GM12892 (cell line): ENCODE measurements at regions not wholly inside any gene's neighbourhood (a gene's known extent, or its start where the extent isn't known, plus 50 kb on each side); places are given as distances from the start of the nearest gene placed in this dataset.

Experiments
- POLR2A ChIP-seq: IDR thresholded peaks from 2 replicates; pipeline ENCODE4 v1.6.1; 2011; ENCODE audit warnings: low read depth, low read length, control low read depth
- POLR2AphosphoS5 ChIP-seq: IDR thresholded peaks from 2 replicates; pipeline ENCODE4 v1.6.1; 2011; ENCODE audit warnings: low read depth, low read length, control low read depth

DNA sequence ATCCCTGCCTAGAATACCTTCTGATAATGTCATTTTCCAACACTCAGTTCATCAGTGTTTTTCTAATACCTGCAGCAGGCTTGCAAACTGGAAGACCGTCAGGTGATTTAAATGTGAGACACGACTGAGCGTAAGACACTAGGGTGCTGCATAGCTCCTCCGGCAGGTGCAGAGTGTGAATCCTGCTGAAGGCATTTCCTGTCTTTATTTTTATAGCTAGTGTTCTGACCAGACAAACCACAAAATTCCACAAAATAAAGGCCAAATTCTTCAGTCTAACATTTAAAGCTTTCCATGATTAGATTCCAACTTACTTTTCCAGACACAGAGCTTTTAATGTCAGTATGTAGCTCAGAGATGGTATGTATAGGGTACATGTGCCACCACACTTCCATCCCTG lies 70.7 kb downstream of the BBS10 start:
- TF ChIP-seq POLR2A (no peak), POLR2AphosphoS5 (no peak)
